Activated naive CD4-positive, alpha-beta T cell treated with Interleukin-2 at 50 U/mL for 16 hours (primary cell): ENCODE measurements at regions not wholly inside any gene's neighbourhood (a gene's known extent, or its start where the extent isn't known, plus 50 kb on each side); places are given as distances from the start of the nearest gene placed in this dataset.

ENCODE experiments used
- DNase-seq: peaks from one replicate; pipeline ENCODE4 v3.0.0-alpha.2; 2020

- no peak for DNase-seq
Observed at GRCh38 chr1:8267307-8267706, 50.6 kb upstream of the SLC45A1 start.

- DNase-seq: no peak
Observed at GRCh38 chr1:8266436-8267165, 51.3 kb upstream of the SLC45A1 start.

GRCh38 chr1:8263791-8264190, 54.1 kb upstream of the SLC45A1 start:
- DNase-seq: no peak

- no peak for DNase-seq
Observed at GRCh38 chr1:8261398-8261762, 56.5 kb upstream of the SLC45A1 start.

- no peak for DNase-seq
Observed at GRCh38 chr1:8259498-8260290, 58.2 kb upstream of the SLC45A1 start.

GRCh38 chr1:8257621-8258020, 60.3 kb upstream of the SLC45A1 start:
- no peak for DNase-seq

- no peak for DNase-seq
Observed at GRCh38 chr1:8256321-8256720, 61.6 kb upstream of the SLC45A1 start.

GRCh38 chr1:8255712-8256111, 62.2 kb upstream of the SLC45A1 start:
- DNase-seq: no peak

- no peak for DNase-seq
Observed at GRCh38 chr1:8252266-8252951, 65.5 kb upstream of the SLC45A1 start.

- no peak for DNase-seq
Observed at GRCh38 chr1:8251635-8252034, 66.3 kb upstream of the SLC45A1 start.

- no peak for DNase-seq
Observed at GRCh38 chr1:8249838-8250237, 68.1 kb upstream of the SLC45A1 start.

- no peak for DNase-seq
Observed at GRCh38 chr1:8247811-8248436, 70.0 kb upstream of the SLC45A1 start.

- DNase-seq: no peak
Observed at GRCh38 chr1:8244304-8244703, 73.6 kb upstream of the SLC45A1 start.

GRCh38 chr1:8242498-8242897, 75.4 kb upstream of the SLC45A1 start:
- no peak for DNase-seq

- no peak for DNase-seq
Observed at GRCh38 chr1:8241417-8242014, 76.4 kb upstream of the SLC45A1 start.

- DNase-seq: no peak
Observed at GRCh38 chr1:8239306-8240023, 78.4 kb upstream of the SLC45A1 start.

GRCh38 chr1:8239039-8239305, 78.9 kb upstream of the SLC45A1 start:
- no peak for DNase-seq

- no peak for DNase-seq
Observed at GRCh38 chr1:8238141-8239038, 79.5 kb upstream of the SLC45A1 start.

GRCh38 chr1:8232036-8232757, 85.7 kb upstream of the SLC45A1 start:
- no peak for DNase-seq

- DNase-seq: no peak
Observed at GRCh38 chr1:8230292-8230621, 87.7 kb upstream of the SLC45A1 start.

GRCh38 chr1:8228253-8228652, 89.7 kb upstream of the SLC45A1 start:
- DNase-seq: no peak
